ENCODE measurements at regions not wholly inside any gene's neighbourhood (a gene's known extent, or its start where the extent isn't known, plus 50 kb on each side); places are given as distances from the start of the nearest gene placed in this dataset.
"Not testable (repeated sequence)": the region's sequence is repeated elsewhere in the genome, so short reads cannot be mapped to it uniquely, and the experiment has no call there.

DNA sequence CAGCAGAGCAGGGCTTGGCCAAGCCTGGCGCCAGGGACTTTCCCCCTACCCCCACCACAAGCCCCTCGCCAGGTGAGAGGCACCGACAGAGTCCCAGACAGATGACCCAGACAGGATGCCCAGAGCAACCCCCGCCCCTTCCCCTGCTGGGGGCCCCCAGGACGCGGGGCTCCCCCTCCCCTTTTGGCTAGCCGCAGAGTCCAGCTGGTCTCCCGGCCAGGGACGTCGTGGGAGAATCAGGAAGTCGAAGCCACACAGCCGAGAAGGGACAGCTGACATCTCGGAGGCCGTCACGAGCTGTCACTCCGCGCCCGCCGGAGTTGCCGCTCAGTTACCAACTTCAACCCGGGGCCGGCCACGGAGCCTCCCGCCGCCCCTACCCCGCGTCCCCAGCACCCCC, 84.6 kb upstream of the FRG2C start:
- intact Hi-C loops (cut with micrococcal nuclease); H3K4me1 Mint-ChIP-seq; H3K9ac ChIP-seq (ENCODE audit: low read length); DNase-seq; POLR2A ChIA-PET; H3K9me3 ChIP-seq (ENCODE audit: control extremely low read depth in 1 of 3, control insufficient read depth in 2 of 3, insufficient read depth in 1 of 3, low read length in 2 of 3); H3K4me3 ChIP-seq (ENCODE audit: control extremely low read depth in 1 of 5, extremely low read depth in 1 of 5, insufficient read depth in 1 of 5, low read depth in 2 of 5, low read length in 4 of 5); H3K27ac ChIP-seq (ENCODE audit: low read length in 2 of 2); H4K20me1 ChIP-seq (ENCODE audit: control insufficient read depth, insufficient read depth, low read length, poor library complexity, severe bottlenecking); ATAC-seq (ENCODE audit: low read depth); H3K4me1 ChIP-seq (ENCODE audit: control insufficient read depth in 2 of 2, insufficient read depth in 2 of 2, low read length in 2 of 2); H3K36me3 ChIP-seq (replicated peaks in 1 of 2; ENCODE audit: control extremely low read depth in 1 of 2, control insufficient read depth in 1 of 2, extremely low read depth in 1 of 2, insufficient read depth in 2 of 2, low read length in 1 of 2); H3K9me3 Mint-ChIP-seq (ENCODE audit: insufficient read depth); H3K27ac Mint-ChIP-seq; H3K79me2 ChIP-seq (ENCODE audit: control insufficient read depth, insufficient read depth, low read length); H3K27me3 ChIP-seq (replicated peaks in 1 of 4; ENCODE audit: control extremely low read depth in 1 of 4, control insufficient read depth in 3 of 4, insufficient read depth in 4 of 4, low read length in 3 of 4): not testable (repeated sequence)
- Histone ChIP-seq H3K4me2 (replicated peaks; ENCODE audit: low read depth, low read length, poor library complexity, severe bottlenecking) (peak overlapping the region; percentile 46), H2AFZ (ENCODE audit: insufficient read depth, low read depth, low read length, poor library complexity, severe bottlenecking) (peak overlapping the region; percentile 51)
- CTCF ChIA-PET: interaction anchor here (0.8 to 1.8 kb wide), 2 partner anchors 10 to 388 kb away, joined by 3 to 4 read pairs; no protein-coding TSS in a partner anchor
- H3K4me3 Mint-ChIP-seq: peak overlapping the region; percentile 67
- WGBS (ENCODE audit: insufficient coverage): 0% methylated on average over 6 of the region's 27 CpGs
- peaks cover 27% of the 10 kb centered on the region for H3K27me3 Mint-ChIP-seq

DNA sequence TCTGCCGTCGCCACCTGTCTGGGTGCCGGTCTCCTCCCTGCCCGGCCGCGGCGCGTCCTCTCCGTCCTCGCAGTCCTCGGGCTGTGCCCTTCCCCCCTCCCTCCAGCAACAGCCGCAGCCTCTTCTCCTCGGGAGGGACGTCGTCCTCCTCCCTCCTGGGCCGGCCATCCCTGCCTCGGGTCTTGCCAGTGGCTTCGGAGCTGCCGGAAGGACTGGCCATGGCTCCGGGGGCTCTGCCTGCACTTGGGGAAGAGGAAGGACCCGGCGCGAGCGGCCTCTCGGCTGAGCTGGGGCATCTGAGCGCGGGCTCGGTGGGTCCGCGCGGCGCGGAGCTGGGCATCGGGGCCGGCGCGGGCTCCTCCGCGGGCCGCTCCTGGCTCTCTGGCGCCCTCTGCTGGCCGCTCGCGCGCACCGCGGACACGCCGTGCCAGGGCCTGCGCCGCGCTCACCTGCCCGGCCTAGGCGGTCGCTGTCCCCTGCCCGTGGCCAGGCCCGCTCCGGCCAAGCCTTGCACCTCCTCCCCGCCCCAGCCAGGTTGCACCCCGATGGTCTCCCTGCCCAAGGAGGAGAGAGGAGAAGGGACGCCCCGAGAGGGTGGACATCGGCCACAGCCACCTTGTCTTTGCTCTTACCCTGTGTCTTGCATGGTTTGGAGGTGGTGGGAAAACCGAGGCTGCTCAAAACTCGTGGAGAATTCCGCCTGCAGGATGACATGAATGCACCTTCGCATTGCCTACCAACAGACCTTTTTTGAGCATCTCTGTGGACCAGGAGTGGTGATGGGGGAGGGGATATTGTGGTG, 83.9 kb upstream of the FRG2C start:
- Mint-ChIP-seq H3K4me3 (peak overlapping the region; percentile 78), H3K27me3 (peaks cover 27% of the 10 kb centered on the region)
- Histone ChIP-seq H2AFZ (ENCODE audit: insufficient read depth, low read depth, low read length, poor library complexity, severe bottlenecking) (peak overlapping the region; percentile 51), H3K4me3 (ENCODE audit: control extremely low read depth in 1 of 5, extremely low read depth in 1 of 5, insufficient read depth in 1 of 5, low read depth in 2 of 5, low read length in 4 of 5) (peak overlapping the region in 2 of 5 experiments; percentile 27 to 44), H3K4me2 (replicated peaks; ENCODE audit: low read depth, low read length, poor library complexity, severe bottlenecking) (peak overlapping the region; percentile 46), H3K9ac (ENCODE audit: low read length) (peak overlapping the region; percentile 39)
- H3K9me3 ChIP-seq (ENCODE audit: control extremely low read depth in 1 of 3, control insufficient read depth in 2 of 3, insufficient read depth in 1 of 3, low read length in 2 of 3); H3K27ac Mint-ChIP-seq; H3K9me3 Mint-ChIP-seq (ENCODE audit: insufficient read depth); intact Hi-C loops (cut with micrococcal nuclease); H3K27ac ChIP-seq (ENCODE audit: low read length in 2 of 2); H4K20me1 ChIP-seq (ENCODE audit: control insufficient read depth, insufficient read depth, low read length, poor library complexity, severe bottlenecking); H3K79me2 ChIP-seq (ENCODE audit: control insufficient read depth, insufficient read depth, low read length); H3K36me3 ChIP-seq (replicated peaks in 1 of 2; ENCODE audit: control extremely low read depth in 1 of 2, control insufficient read depth in 1 of 2, extremely low read depth in 1 of 2, insufficient read depth in 2 of 2, low read length in 1 of 2); ATAC-seq (ENCODE audit: low read depth); POLR2A ChIA-PET; H3K4me1 ChIP-seq (ENCODE audit: control insufficient read depth in 2 of 2, insufficient read depth in 2 of 2, low read length in 2 of 2); H3K27me3 ChIP-seq (replicated peaks in 1 of 4; ENCODE audit: control extremely low read depth in 1 of 4, control insufficient read depth in 3 of 4, insufficient read depth in 4 of 4, low read length in 3 of 4); H3K4me1 Mint-ChIP-seq: not testable (repeated sequence)
- peak; percentile 31 for DNase-seq
- 7% methylated on average over 53 of the region's 67 CpGs for WGBS (ENCODE audit: insufficient coverage)
- CTCF ChIA-PET: interaction anchor here (0.8 to 1.8 kb wide), 2 partner anchors 9 to 388 kb away, joined by 3 to 4 read pairs; no protein-coding TSS in a partner anchor
- TF ChIP-seq, protein P1, sequence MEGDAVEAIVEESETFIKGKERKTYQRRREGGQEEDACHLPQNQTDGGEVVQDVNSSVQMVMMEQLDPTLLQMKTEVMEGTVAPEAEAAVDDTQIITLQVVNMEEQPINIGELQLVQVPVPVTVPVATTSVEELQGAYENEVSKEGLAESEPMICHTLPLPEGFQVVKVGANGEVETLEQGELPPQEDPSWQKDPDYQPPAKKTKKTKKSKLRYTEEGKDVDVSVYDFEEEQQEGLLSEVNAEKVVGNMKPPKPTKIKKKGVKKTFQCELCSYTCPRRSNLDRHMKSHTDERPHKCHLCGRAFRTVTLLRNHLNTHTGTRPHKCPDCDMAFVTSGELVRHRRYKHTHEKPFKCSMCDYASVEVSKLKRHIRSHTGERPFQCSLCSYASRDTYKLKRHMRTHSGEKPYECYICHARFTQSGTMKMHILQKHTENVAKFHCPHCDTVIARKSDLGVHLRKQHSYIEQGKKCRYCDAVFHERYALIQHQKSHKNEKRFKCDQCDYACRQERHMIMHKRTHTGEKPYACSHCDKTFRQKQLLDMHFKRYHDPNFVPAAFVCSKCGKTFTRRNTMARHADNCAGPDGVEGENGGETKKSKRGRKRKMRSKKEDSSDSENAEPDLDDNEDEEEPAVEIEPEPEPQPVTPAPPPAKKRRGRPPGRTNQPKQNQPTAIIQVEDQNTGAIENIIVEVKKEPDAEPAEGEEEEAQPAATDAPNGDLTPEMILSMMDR (IDR thresholded peaks at IDR 0.05): peak; percentile 68

DNA sequence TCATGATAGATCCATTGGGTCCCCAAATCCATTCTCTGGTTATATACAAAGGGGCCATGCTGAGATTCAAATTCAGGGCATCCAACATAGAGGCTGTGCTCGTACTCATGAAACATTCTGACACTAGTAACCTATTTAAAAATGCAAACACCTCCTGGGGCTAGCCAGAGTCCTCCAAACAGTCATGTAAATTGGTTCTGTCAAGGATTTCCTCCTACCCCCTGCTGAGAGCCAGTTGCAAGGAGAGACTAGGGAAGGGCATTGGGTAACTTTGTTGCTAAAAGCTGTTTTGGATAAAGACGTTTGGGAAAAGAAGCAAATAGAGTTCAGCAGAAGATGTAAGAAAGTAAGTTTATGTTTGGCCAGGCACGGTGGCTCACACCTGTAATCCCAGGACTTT, 81.6 kb upstream of the FRG2C start:
- H3K9me3 ChIP-seq (ENCODE audit: control extremely low read depth in 1 of 3, control insufficient read depth in 2 of 3, insufficient read depth in 1 of 3, low read length in 2 of 3); CTCF ChIA-PET; H2AFZ ChIP-seq (ENCODE audit: insufficient read depth, low read depth, low read length, poor library complexity, severe bottlenecking); H3K9ac ChIP-seq (ENCODE audit: low read length); POLR2A ChIA-PET; H3K4me3 Mint-ChIP-seq; H3K4me1 ChIP-seq (ENCODE audit: control insufficient read depth in 2 of 2, insufficient read depth in 2 of 2, low read length in 2 of 2); H3K36me3 ChIP-seq (replicated peaks in 1 of 2; ENCODE audit: control extremely low read depth in 1 of 2, control insufficient read depth in 1 of 2, extremely low read depth in 1 of 2, insufficient read depth in 2 of 2, low read length in 1 of 2); ATAC-seq (ENCODE audit: low read depth); H3K27me3 ChIP-seq (replicated peaks in 1 of 4; ENCODE audit: control extremely low read depth in 1 of 4, control insufficient read depth in 3 of 4, insufficient read depth in 4 of 4, low read length in 3 of 4); H3K27ac Mint-ChIP-seq; H3K4me1 Mint-ChIP-seq; DNase-seq; H3K9me3 Mint-ChIP-seq (ENCODE audit: insufficient read depth); H3K4me2 ChIP-seq (replicated peaks; ENCODE audit: low read depth, low read length, poor library complexity, severe bottlenecking); H3K4me3 ChIP-seq (ENCODE audit: control extremely low read depth in 1 of 5, extremely low read depth in 1 of 5, insufficient read depth in 1 of 5, low read depth in 2 of 5, low read length in 4 of 5); H3K79me2 ChIP-seq (ENCODE audit: control insufficient read depth, insufficient read depth, low read length); intact Hi-C loops (cut with micrococcal nuclease); H4K20me1 ChIP-seq (ENCODE audit: control insufficient read depth, insufficient read depth, low read length, poor library complexity, severe bottlenecking); H3K27ac ChIP-seq (ENCODE audit: low read length in 2 of 2): not testable (repeated sequence)
- H3K27me3 Mint-ChIP-seq: peaks cover 25% of the 10 kb centered on the region
- WGBS (ENCODE audit: insufficient coverage): no CpG with 5 or more reads among the region's 3 CpGs
